ENCODE measurements at regions not wholly inside any gene's neighbourhood (a gene's known extent, or its start where the extent isn't known, plus 50 kb on each side); places are given as distances from the start of the nearest gene placed in this dataset.

DNA sequence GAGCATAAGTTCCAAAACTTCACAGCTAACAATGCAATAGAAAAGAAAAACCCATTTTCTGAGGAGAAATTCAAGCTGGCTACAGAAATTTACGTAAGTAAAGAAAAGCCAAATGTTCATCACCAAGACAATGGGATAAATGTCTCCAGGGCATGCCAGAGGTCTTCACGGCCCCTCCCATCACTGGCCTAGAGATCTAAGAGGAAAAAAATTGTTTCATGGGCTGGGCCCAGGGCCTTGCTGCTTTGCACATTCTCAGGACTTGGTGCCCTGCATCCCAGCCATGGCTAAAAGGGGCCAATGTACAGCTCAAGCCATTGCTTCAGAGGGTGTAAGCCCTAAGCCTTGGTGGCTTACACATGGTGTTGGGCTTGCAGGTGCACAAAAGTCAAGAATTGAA, 443.6 kb downstream of the ELAVL2 start:
- TF ChIP-seq CTCF (IDR thresholded peaks at IDR 0.05; ENCODE audit: low read depth, low read length) (no peak), POLR2A (IDR thresholded peaks at IDR 0.05; ENCODE audit: extremely low read depth, insufficient read length) (no peak)
